ENCODE measurements at regions not wholly inside any gene's neighbourhood (a gene's known extent, or its start where the extent isn't known, plus 50 kb on each side); places are given as distances from the start of the nearest gene placed in this dataset.

- TF ChIP-seq POLR2A (IDR thresholded peaks at IDR 0.05) (no peak), CTCF (IDR thresholded peaks at IDR 0.05) (no peak), POLR2AphosphoS5 (IDR thresholded peaks at IDR 0.05) (no peak), EP300 (IDR thresholded peaks at IDR 0.05) (no peak)
These were observed 344.6 kb upstream of the LRRC7 start for GRCh38 chr1:69223156-69223555.
